Liver (tissue), 8 donors: ENCODE measurements at regions not wholly inside any gene's neighbourhood (a gene's known extent, or its start where the extent isn't known, plus 50 kb on each side); places are given as distances from the start of the nearest gene placed in this dataset.

Experiments
- DNase-seq: peaks from one replicate; pipeline ENCODE4 v3.0.0-alpha.2; 2017; ENCODE audit warnings: low spot score
- H3K27ac ChIP-seq, 2 donors: one replicate each; pipeline ENCODE4 v1.7.0; 2013; ENCODE audit warnings: inconsistent platforms in 2 of 2, low read length in 2 of 2, control low read depth in 1 of 2, low read depth in 1 of 2, mild to moderate bottlenecking in 1 of 2
- H3K27me3 ChIP-seq, 4 donors: one replicate each; pipeline versions ENCODE4 v1.6.1 to v1.7.0; 2013; ENCODE audit warnings: low read length in 3 of 4, inconsistent platforms in 1 of 4, mild to moderate bottlenecking in 1 of 4, moderate library complexity in 1 of 4; ENCODE audit not compliant: control insufficient read depth in 4 of 4, insufficient read depth in 4 of 4
- H3K36me3 ChIP-seq, 4 donors: one replicate each; pipeline versions ENCODE4 v1.6.1 to v1.7.0; 2013; ENCODE audit warnings: low read length in 3 of 4, mild to moderate bottlenecking in 3 of 4, low read depth in 1 of 4, moderate library complexity in 1 of 4; ENCODE audit not compliant: control insufficient read depth in 4 of 4, insufficient read depth in 3 of 4
- H3K4me1 ChIP-seq, 4 donors: one replicate each; pipeline versions ENCODE4 v1.6.1 to v1.7.0; 2013; ENCODE audit warnings: low read length in 3 of 4, mild to moderate bottlenecking in 3 of 4, moderate library complexity in 1 of 4; ENCODE audit not compliant: control insufficient read depth in 4 of 4, insufficient read depth in 4 of 4
- H3K4me3 ChIP-seq, 3 donors: one replicate each; pipeline versions ENCODE4 v1.6.1 to v1.7.0; 2013; ENCODE audit warnings: low read length in 3 of 3, control low read depth in 1 of 3, low read depth in 1 of 3, mild to moderate bottlenecking in 1 of 3
- H3K9ac ChIP-seq, 2 donors: one replicate each; pipeline ENCODE4 v1.7.0; 2013; ENCODE audit warnings: low read length in 2 of 2, mild to moderate bottlenecking in 2 of 2, moderate library complexity in 2 of 2, control low read depth in 1 of 2, low read depth in 1 of 2
- H3K9me3 ChIP-seq, 4 donors: one replicate each; pipeline versions ENCODE4 v1.6.1 to v1.7.0; 2013; ENCODE audit warnings: low read length in 3 of 4; ENCODE audit not compliant: control insufficient read depth in 4 of 4
- EGR1 ChIP-seq, 2 donors: IDR thresholded peaks; 2 replicates each; pipeline ENCODE4 v1.6.1; 2016 to 2018; ENCODE audit warnings: antibody characterized with exemption in 2 of 2, low read depth in 2 of 2
- FOXA1 ChIP-seq: IDR thresholded peaks from 2 replicates; pipeline ENCODE4 v1.6.1; 2016; ENCODE audit warnings: antibody characterized with exemption
- FOXA2 ChIP-seq: IDR thresholded peaks from 2 replicates; pipeline ENCODE4 v1.6.1; 2016; ENCODE audit warnings: antibody characterized with exemption
- GABPA ChIP-seq, 2 donors: IDR thresholded peaks in 1 of 2; conservative IDR thresholded peaks in 1 of 2; 2 replicates each; pipeline ENCODE4 v1.6.1; 2016; ENCODE audit warnings: antibody characterized with exemption in 2 of 2, mild to moderate bottlenecking in 1 of 2, moderate library complexity in 1 of 2
- HNF4G ChIP-seq: IDR thresholded peaks from 2 replicates; pipeline ENCODE4 v1.6.1; 2016; ENCODE audit warnings: antibody characterized with exemption
- JUND ChIP-seq, 2 donors: IDR thresholded peaks; 2 replicates each; pipeline ENCODE4 v1.6.1; 2016; ENCODE audit warnings: antibody characterized with exemption in 2 of 2
- NR2F2 ChIP-seq: IDR thresholded peaks from 2 replicates; pipeline ENCODE4 v1.6.1; 2016; ENCODE audit warnings: antibody characterized with exemption
- REST ChIP-seq: IDR thresholded peaks from 2 replicates; pipeline ENCODE4 v1.6.1; 2016; ENCODE audit warnings: antibody characterized with exemption, mild to moderate bottlenecking
- SP1 ChIP-seq: IDR thresholded peaks from 2 replicates; pipeline ENCODE4 v1.6.1; 2018; ENCODE audit warnings: antibody characterized with exemption, mild to moderate bottlenecking
- YY1 ChIP-seq: IDR thresholded peaks from 2 replicates; pipeline ENCODE4 v1.6.1; 2016; ENCODE audit warnings: antibody characterized with exemption, mild to moderate bottlenecking
- ZBTB33 ChIP-seq: IDR thresholded peaks from 2 replicates; pipeline ENCODE4 v1.6.1; 2016; ENCODE audit warnings: antibody characterized with exemption
- WGBS: extraction: QIAGEN DNeasy Blood & Tissue Kit; methylation state at CpG from one replicate; pipeline ENCODE4 v1.1.7; 2013; 5-methylcytosine and 5-hydroxymethylcytosine counted together
- TF ChIP-seq, protein P1 (sequence below): fragments of 150-350 bp; IDR thresholded peaks from 2 replicates; pipeline ENCODE4 v1.5.1; 2017; ENCODE audit warnings: improper control_type of control experiment, low read depth, low read length; ENCODE audit not compliant: missing input control
- TF ChIP-seq, protein P2 (sequence below): IDR thresholded peaks from 2 replicates; pipeline ENCODE4 v1.6.1; 2016; ENCODE audit warnings: antibody characterized with exemption
- donor health status: healthy.
- donor health status: healthy.
- donor health status: healthy.
- donor health status: healthy.
- donor health status: healthy.

GRCh38 chr2:145931781-145932395 is 1412.0 kb upstream of the ZEB2 start:
- Histone ChIP-seq H3K27ac (no peak overlapping the region), H3K4me1 (no peaks in the 10 kb centered on the region), H3K9ac (no peak overlapping the region), H3K27me3 (no peaks in the 10 kb centered on the region), H3K9me3 (no peaks in the 10 kb centered on the region), H3K36me3 (no peaks in the 10 kb centered on the region), H3K4me3 (no peak overlapping the region)
- WGBS, result 69% methylated on average over 2 of the region's 2 CpGs
- TF ChIP-seq REST (no peak), SP1 (no peak), JUND (IDR thresholded peaks at IDR 0.05) (no peak), NR2F2 (no peak), EGR1 (IDR thresholded peaks at IDR 0.05; ENCODE audit: low read depth in 2 of 2) (no peak), GABPA (IDR thresholded peaks at IDR 0.05 in 1 of 2, conservative IDR thresholded peaks at IDR 0.05 in 1 of 2) (no peak), HNF4G (no peak)
- no peak for DNase-seq

GRCh38 chr2:145930318-145930717 is 1410.4 kb upstream of the ZEB2 start:
- Histone ChIP-seq H3K36me3 (no peaks in the 10 kb centered on the region), H3K9ac (no peak overlapping the region), H3K4me1 (no peaks in the 10 kb centered on the region), H3K27me3 (no peaks in the 10 kb centered on the region), H3K9me3 (no peaks in the 10 kb centered on the region), H3K4me3 (no peak overlapping the region), H3K27ac (no peak overlapping the region)
- TF ChIP-seq NR2F2, result no peak
- WGBS, result 31% methylated on average over 2 of the region's 2 CpGs
- no peak for DNase-seq

DNA sequence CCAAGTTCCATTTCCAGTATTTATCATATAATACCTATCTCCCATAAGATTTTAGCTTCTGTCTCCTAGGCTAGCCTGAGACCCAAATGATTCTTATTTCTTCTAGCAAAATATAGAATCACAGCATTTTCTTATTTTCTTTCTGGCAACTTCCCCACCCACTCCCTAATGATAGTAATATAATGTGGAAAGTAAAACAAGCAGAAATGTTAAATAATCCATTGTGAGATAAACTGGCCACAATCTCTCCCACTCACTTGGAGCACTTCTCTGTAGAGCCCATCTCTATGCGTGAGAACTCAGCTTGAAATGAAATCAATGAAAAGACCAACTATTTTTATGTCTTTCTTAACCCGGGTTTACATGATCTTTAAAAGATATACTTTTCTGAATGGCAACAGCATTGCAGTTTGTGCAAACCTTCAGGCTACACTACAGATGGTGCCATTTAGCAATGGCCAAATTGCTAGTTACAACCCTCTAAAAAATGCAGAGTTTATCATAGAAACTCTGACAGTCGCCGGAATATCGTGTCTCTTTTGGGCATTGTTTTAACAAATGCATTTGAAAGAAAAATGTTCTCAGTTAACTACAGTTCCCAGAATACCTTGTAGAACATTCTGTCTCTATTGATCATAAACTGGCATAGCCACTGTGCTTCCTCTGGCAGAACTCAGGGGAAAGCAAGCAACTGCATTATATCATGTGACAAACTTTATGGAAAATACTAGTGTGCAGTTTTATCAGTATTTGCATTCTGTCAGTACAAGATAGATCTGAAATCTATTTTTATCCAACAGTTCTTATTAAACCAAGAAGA is 1407.4 kb upstream of the ZEB2 start:
- WGBS, result 85% methylated on average over 5 of the region's 5 CpGs
- no peak for TF ChIP-seq FOXA1
- TF ChIP-seq SP1, result no peak
- TF ChIP-seq, protein P1, sequence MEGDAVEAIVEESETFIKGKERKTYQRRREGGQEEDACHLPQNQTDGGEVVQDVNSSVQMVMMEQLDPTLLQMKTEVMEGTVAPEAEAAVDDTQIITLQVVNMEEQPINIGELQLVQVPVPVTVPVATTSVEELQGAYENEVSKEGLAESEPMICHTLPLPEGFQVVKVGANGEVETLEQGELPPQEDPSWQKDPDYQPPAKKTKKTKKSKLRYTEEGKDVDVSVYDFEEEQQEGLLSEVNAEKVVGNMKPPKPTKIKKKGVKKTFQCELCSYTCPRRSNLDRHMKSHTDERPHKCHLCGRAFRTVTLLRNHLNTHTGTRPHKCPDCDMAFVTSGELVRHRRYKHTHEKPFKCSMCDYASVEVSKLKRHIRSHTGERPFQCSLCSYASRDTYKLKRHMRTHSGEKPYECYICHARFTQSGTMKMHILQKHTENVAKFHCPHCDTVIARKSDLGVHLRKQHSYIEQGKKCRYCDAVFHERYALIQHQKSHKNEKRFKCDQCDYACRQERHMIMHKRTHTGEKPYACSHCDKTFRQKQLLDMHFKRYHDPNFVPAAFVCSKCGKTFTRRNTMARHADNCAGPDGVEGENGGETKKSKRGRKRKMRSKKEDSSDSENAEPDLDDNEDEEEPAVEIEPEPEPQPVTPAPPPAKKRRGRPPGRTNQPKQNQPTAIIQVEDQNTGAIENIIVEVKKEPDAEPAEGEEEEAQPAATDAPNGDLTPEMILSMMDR, result no peak
- TF ChIP-seq YY1, result no peak
- TF ChIP-seq FOXA2, result no peak
- no peak for TF ChIP-seq GABPA (IDR thresholded peaks at IDR 0.05 in 1 of 2, conservative IDR thresholded peaks at IDR 0.05 in 1 of 2)
- TF ChIP-seq ZBTB33, result no peak
- no peak for TF ChIP-seq EGR1 (IDR thresholded peaks at IDR 0.05; ENCODE audit: low read depth in 2 of 2)
- TF ChIP-seq JUND (IDR thresholded peaks at IDR 0.05), result no peak
- TF ChIP-seq, protein P2, sequence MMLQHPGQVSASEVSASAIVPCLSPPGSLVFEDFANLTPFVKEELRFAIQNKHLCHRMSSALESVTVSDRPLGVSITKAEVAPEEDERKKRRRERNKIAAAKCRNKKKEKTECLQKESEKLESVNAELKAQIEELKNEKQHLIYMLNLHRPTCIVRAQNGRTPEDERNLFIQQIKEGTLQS, result no peak
- TF ChIP-seq REST, result no peak
- no peak for TF ChIP-seq NR2F2

More for the DNA sequence above, 1407.4 kb upstream of the ZEB2 start:
- no peak overlapping the region for H3K9ac ChIP-seq
- no peak for DNase-seq
- no peak overlapping the region for H3K27ac ChIP-seq
- H3K36me3 ChIP-seq, result no peaks in the 10 kb centered on the region
- H3K9me3 ChIP-seq, result no peaks in the 10 kb centered on the region
- H3K4me1 ChIP-seq, result no peaks in the 10 kb centered on the region
- no peak overlapping the region for H3K4me3 ChIP-seq
- H3K27me3 ChIP-seq, result no peaks in the 10 kb centered on the region
